Ovary (tissue), 3 donors: ENCODE measurements at regions not wholly inside any gene's neighbourhood (a gene's known extent, or its start where the extent isn't known, plus 50 kb on each side); places are given as distances from the start of the nearest gene placed in this dataset.

Experiments used
- CTCF ChIP-seq, 3 donors: fragments of 450-650 bp in 2 of 3; fragments of 200-600 bp in 1 of 3; IDR thresholded peaks; one replicate each; pipeline versions ENCODE4 v1.5.1 to v1.8.0; 2016 to 2022; ENCODE audit warnings: antibody characterized with exemption in 3 of 3, mild to moderate bottlenecking in 1 of 3
- EP300 ChIP-seq: sonication (generic); formaldehyde crosslinking; IDR thresholded peaks from one replicate; pipeline ENCODE4 v1.6.1; 2017; ENCODE audit warnings: antibody characterized with exemption
- POLR2A ChIP-seq: fragments of 450-650 bp; IDR thresholded peaks from one replicate; pipeline ENCODE4 v1.6.1; 2017; ENCODE audit warnings: antibody characterized with exemption, mild to moderate bottlenecking, moderate library complexity
- donor health status: DM: no; HTN: no; CAD: no.

GRCh38 chr6:56377295-56377694 is 129.9 kb upstream of the COL21A1 start:
- no peak for TF ChIP-seq CTCF (IDR thresholded peaks at IDR 0.05)
- TF ChIP-seq POLR2A: no peak
- no peak for TF ChIP-seq EP300
